OCI-M2 (cell line): ENCODE measurements at regions not wholly inside any gene's neighbourhood (a gene's known extent, or its start where the extent isn't known, plus 50 kb on each side); places are given as distances from the start of the nearest gene placed in this dataset.

Experiments used
- DNase-seq: peaks from one replicate; lab custom pipeline; 2025; ENCODE audit not compliant: unreplicated experiment; lab: John Stamatoyannopoulos, UW

DNA sequence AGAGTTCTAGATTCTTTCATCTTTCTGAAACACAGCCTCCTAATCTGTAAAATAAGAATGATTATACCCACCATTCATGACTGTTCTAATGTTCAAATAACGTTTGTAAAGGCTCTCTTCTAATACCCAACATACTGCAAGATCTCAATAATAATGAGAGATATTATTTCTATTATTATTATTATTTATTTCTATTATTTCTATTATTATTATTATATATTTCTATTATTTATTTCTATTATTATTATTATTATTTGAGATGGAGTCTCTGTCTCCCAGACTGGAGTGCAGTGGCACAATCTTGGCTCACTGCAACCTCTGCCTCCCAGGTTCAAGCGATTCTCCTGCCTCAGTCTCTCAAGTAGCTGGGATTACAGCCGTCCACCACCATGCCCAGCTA lies 395.5 kb downstream of the EFNB2 start:
- no peak for DNase-seq

DNA sequence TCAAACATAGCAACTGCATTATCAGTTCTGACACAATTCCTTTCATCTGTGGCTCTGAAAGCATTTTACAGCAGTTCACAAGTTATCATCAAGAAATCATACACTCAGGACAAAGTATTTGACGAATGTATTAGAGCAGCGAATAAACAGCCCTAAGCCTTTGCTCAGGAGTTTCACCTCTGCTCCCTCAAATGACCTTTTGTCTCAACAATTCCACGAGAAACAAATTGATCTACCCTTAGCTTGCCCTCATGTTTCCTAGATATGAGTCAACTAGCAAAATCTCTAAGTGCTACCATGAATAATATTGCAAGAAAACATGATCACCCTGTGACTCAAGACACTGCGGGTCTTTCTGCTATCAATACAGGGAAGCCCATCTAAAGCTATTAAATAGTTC lies 396.1 kb downstream of the EFNB2 start:
- DNase-seq = no peak

DNA sequence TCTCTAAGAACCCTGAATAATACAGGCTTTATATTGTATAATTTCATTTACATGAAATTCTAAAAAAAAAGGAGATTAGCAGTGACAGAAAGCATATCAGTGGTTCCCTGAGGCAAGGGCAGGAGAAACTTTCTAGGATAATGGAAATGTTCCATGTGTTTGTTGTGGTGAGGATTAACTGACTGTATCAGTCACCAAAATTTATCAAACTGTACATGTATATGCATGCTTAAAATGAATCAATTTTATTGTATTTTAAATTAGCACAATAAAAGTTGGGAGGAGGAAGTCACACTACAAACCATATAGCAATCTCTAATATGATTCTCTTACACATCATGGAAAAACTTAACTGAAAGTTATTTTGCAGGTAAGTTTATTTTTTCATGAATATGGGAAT lies 396.8 kb downstream of the EFNB2 start:
- DNase-seq = no peak

DNA sequence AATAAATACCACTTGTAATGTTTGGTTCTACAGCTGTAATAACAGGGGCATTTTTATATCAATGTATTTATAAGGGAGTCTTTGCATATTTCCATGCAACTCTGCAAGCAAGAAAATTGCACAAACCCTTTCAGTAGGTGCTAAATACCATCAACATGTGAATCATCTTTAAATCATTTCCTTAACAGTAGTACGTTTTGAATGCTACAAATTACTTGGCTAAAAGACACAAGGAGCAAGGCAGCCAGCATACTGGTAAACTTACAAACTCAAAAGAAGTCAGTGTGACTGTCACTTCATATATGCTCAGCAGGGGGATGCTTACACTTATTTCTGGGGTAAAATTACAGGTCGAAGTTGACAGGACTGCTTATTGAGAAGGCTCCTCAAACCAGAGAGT lies 402.4 kb downstream of the EFNB2 start:
- no peak for DNase-seq

DNA sequence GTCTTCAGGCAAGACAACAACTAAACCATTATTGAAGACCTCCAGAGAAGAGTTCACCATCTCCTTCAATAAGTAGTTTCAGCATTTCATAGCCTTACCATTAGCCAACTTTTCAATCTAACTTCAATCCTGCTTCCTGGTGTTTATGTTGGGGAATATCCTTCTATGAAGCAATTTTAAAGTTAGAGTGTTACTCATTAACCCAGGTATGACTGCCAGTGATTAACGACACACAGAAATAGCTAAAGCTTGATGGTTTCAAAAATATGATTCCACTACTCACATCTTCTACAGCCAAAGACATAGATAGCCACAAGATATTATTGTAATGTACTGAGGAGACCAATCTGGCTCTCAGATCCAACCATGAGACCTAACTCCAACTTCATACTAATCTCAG lies 403.2 kb downstream of the EFNB2 start:
- DNase-seq = no peak

DNA sequence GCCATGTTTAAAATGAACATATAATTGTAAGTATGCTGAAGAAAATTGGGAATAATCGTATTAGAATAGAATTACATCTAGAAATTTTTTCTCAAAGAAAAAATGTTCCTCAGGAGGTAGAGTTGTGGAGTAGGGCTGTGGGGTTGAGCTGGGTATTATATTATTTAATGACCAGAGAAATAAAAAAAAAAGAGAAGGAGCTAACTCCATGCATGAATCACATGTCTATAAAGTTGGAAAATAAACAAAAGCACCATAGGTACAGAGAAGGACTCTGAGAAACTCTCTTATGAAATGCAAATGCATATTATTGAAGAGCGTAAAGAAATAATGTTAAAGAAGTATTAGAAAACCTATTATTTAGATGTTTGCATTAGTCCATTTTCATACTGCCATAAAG lies 405.5 kb downstream of the EFNB2 start:
- no peak for DNase-seq

DNA sequence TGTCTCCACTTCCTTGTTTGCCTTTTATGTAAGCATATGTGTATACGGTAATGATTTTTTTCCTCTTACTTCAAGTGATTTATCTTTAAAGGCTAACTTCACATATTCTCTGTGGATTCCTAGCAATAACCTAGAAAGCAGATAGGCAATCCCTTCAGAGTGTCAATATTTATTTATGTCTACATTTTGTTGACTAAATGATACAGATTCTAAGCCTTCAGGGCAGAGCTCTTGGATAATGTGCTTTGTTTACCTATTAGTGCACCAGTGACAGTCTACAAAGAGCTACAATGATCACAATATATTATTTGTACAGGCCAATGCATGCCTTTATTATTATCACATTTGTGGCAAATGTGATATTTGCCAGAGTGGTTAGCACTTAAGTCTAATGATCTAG lies 406.2 kb downstream of the EFNB2 start:
- no peak for DNase-seq

DNA sequence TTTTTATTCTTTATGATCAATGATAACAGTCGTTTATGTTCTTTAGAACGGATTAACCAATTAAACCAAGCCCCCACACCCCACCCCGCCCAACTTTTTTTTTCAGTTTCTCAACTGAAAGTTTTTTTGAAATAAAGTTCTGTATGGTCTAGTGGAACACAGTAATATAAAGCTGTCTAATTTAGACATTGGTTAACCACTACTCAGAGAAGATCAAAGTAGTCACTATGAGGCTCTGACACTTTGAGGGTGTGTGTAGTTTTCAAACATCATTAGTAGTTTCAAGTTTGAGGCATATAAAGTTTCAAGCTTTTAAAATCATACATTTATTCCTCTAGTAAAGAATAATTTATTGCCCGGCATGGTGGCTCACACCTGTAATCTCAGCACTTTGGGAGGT lies 413.2 kb downstream of the EFNB2 start:
- DNase-seq = no peak

DNA sequence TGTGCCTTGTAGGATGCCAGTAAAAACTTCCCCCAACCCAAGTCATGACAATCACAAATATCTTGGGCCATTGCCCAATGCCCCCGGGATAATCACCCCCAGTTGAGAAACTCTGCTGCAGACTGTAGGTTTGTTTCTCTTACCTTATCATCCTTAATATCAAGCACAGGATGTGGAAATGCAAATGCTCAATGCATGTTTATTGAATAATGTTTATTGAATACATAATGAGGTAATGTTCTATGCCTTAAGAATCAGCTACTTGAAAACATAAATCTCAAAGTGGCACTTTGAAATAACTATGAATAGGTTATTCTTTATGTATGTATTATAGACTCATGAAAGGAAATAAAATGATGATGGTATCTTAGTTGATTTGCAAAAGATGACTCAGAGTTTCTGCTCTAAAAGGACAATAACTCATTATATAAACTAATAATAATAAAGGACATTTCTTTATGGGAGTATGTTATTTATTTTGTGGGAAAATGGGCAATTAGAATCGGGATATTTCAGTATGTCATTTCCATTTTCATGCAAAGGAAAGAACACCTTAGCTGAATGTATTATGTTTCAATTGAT lies 414.2 kb downstream of the EFNB2 start:
- DNase-seq = no peak

DNA sequence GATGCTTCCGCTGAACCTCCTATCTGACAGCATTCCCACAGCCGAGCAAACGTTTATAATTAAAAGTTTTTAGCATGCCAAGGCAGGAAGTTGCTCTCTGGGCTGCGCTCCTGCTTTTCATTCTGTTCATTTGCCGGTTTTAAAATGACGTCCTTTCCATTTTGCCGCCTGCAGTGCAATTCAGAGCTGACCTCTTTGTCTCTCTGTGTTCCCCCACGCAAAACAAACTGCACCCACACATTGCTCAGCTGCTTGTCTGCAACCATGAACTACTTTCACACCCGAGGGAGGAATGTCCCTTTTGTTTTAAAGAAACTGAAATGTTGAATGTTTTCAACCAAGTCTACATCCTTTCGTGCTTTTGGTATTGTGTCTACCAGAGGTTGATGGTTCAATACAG lies 416.5 kb downstream of the EFNB2 start:
- no peak for DNase-seq

DNA sequence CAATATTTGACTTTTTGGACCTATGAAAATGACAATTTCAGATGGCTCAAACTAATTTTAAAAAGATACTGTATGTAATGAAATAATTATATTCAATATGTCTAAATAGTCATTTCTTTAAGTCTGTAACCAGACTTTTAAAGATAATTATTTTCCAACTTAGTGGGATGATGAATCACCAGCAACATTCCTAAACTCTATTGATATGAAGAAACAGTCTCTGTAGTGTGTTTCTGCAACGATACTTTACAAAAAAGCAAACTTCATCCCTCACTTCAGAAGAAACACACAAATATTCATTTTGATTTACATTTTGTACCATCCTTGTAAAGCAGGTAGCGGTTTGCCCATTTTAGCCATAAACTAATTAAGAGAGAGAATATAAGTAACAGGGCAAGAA lies 417.4 kb downstream of the EFNB2 start:
- no peak for DNase-seq

DNA sequence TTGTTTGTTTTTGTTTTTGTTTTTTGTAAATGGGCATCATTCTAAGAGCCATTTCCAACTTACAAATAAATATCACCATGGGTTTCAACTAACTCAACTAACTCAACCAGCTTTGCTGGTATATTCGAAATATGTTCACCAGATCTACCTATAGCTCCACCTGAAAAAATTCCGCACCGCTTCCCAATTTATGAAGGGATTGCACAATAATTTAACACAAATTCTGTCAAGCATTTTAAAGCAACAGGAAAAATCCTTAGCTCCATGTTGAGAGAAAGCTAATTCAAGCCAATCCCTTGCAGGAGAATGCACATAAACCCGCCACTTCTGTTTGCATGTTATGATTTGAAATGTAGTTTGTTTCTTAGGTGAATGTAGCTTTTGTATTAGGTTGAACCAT lies 417.8 kb downstream of the EFNB2 start:
- no peak for DNase-seq

DNA sequence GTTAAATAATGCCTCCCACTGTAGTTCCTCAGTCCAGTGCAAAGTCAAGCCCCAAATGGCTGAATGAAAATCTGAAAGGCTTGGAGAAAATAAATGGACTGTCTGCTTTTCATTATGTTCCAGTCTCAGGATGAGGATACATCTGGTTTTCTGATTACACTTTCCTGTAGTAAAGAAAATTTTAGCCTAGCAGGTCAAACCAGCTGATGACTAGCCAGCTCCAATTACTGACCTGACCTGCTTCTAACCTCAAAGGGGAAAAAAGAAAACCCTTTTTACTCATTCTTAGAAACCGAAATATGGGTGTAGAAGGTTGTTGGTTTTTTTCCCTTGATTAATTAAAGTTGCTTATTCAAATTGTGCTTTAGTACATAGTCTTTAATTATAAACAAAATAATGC lies 418.4 kb downstream of the EFNB2 start:
- DNase-seq = no peak

DNA sequence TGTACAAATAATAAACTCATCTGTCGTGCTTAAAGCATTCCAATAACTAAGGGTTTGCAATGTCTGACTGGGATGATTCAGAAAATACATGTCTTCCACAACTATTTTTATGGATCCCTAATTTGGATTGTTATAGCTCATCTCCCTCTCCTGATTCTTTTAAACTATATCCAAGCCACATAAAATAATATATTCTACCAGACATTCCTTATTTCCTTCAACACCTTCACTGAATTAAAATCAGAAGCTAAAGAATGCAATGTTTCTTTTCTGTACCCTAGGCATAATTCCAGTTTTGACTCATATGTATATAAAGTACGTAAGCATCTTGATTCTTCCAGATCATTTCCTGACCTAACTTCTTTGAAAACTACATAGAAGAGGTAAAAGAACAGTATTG lies 420.4 kb downstream of the EFNB2 start:
- DNase-seq = no peak

DNA sequence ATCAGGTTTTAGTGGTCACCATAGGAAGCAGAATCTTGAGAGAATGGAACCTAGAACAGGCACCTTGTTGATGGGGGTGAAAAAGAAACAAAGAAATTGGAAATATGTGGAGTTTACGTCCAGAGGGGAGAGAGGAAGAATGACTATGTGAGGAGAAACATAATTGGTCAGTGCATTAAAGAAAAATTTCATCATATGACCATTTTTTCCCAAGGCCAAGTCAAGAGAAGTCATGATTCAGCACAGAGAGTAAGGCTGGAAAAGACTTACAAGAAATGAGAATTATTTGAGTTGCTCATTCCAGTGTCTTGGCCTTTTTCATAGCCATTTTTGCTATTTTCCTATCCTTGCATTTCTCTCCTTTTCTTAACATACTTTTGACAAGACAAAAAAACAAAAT lies 421.7 kb downstream of the EFNB2 start:
- no peak for DNase-seq

DNA sequence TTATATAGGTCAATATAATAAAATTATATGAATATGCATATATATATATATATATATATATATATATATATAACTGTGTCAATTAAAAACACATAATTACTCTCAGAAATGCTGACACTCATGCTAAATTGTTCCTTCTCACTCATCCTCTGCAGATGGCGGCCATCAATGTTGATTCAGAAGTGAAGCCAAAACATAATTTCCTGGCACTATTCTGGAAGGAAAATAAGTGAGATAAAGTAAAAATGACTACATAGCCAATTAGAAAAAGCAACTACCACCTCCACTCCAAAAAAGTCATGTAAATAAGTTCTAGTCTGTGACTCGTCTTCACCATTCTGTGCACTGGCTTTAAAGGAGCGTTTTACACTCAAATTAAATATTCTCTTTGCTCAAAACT lies 423.3 kb downstream of the EFNB2 start:
- no peak for DNase-seq

DNA sequence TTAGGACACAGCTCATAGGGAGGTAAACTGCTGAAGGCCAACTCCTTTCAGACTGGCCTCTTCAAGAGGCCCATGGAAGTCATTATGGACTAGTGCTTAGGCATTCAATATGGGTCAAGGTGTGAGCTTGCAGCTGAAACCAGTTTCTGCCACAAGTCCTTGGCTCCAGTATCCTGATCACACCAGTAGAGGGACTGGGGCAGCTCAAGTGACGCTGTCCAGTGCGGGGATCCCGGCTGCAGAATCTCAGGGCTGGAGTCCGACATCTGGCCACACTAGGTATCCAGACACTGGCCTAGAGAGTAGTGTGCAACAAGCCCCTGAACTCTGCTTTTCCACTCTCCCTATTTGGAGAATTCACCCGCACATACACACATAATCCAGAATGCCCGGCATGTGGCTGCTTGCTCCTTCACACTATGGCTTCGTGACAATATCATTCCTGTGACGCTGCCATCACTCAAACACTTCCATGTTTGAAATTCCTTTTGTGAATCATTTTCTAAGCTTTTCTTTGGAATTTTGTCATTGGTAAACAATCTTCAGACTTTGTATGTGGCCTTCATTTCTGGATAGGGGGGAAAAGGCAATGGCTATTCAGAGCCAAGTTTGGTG lies 425.1 kb downstream of the EFNB2 start:
- no peak for DNase-seq

DNA sequence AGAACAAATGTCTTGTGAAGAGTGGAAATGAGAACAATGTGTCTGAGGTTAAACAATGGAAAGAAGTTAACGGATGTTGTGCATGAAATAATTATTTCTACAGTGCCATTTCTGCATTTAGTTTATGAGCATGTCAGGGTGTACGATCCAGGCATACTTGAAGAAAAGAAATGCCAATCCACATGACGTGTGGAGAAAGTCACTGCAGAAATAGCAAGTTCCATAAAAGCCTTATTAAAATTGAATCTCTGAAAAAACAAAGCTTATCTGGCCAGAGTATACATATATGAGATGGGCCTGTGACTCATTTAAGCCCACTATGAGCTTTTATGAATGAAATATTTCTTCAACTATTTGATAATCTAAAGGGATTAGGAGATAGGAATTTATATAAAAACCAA lies 426.1 kb downstream of the EFNB2 start:
- DNase-seq = no peak

DNA sequence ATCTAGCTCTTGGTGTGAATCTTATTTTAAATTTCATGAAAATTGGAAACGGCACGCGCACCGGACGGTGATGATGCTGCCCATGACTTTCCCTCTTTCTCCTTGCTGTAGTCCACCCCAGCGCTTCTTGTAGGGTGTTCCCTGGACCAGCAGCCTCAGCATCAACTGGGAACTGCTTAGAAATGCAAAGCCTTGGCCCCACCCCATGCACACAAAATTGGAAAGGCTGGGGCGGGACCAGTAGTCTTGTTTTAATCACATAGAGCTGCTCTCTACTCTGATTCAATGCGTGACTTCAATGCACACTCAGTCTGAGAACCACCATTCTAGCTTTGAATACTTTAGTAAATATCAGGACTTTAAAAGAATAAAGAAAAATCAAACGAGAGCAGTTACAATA lies 427.1 kb downstream of the EFNB2 start:
- DNase-seq = no peak

DNA sequence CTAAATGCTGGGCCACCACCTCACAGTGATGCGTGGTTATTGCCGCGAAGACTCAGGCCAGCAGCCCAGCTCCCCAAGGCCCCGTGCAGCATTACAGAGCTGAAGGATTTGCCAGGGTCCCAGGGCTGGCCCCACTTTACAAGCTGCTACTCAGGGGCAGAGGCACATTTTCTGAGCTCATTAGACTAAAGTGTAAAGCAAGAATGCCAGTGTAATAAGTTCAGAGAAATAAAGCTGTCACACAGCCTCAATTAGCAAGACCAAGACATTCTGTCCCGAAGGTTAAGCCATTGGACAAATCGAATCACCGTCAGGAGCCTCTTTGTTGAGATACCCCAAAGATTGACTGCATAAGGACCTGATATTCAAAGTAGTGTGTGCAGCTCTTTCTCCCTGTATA lies 428.4 kb downstream of the EFNB2 start:
- no peak for DNase-seq

DNA sequence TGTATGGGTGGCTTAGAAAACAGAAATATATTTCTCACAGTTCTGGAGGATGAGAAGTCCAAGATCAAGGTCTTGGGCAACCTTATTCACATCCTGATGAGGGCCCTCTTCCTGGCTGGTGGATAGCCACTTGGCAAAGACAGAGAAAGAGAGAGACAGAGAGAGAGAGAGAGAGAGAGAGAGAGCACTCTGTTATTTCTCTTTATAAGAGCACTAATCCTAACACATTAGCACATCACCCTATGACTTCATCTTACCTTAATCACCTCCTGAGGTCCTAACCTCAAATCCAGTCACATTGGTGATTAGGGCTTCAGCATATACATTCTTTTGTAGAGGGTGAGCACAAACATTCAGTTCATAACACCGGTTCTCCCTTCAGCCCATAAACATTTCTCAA lies 430.3 kb downstream of the EFNB2 start:
- no peak for DNase-seq

DNA sequence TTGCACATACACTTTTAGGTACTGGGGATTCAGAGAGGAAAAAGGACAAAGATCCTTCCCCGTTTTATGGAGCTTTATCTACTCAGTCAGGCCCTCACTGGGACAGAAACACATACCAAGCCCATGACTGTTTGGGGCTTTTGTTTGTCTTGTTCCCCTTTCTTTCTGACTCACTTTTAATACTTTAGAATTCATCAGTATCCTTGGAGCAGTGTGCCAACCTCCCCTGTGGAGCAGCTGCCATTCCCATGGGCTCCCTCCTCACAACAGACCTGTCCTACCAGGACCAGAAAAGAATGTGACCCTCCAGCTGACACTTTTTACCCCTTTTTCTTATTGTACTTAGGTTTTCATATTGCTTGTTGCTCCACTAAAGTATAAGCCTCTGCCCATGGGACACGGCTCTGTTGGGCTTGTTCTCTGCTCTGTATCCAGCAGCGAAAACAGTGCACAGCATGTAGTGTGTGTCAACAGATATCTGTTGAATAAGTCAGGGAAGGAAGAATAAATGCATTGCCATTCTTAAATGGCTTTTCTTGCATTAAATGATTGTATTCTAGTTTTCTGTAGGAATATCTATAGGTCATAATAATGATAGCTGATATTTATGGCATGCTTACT lies 431.1 kb downstream of the EFNB2 start:
- DNase-seq = peak; percentile 10

DNA sequence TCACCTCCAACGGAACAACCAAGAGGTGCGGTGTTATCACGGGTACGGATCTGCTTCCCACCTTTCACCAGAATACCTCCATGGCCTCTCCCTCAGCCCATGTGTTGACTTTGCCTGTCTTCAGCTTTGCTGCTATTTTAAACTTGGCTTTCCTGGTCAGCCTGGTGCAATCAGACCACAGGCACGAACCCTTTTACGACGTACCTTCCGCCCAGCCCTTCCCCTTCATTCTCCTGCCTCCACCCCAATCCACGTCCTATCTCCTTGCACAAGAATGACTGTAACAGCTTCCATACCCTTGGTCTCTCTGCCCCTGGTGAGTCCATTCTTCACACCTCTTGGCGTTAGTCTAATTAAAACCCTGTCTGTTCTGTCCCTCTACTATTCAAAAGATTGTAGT lies 431.7 kb downstream of the EFNB2 start:
- no peak for DNase-seq
